ENCODE measurements at regions not wholly inside any gene's neighbourhood (a gene's known extent, or its start where the extent isn't known, plus 50 kb on each side); places are given as distances from the start of the nearest gene placed in this dataset.

- no peak for TF ChIP-seq NFRKB (IDR thresholded peaks at IDR 0.05)
- TF ChIP-seq ARNT (IDR thresholded peaks at IDR 0.05), result no peak
- TF ChIP-seq HDGF (IDR thresholded peaks at IDR 0.05; ENCODE audit: borderline replicate concordance), result no peak
- TF ChIP-seq SUZ12 (IDR thresholded peaks at IDR 0.05), result no peak
- no peak for TF ChIP-seq ZNF384 (IDR thresholded peaks at IDR 0.05)
- TF ChIP-seq PKNOX1 (IDR thresholded peaks at IDR 0.05), result no peak
- no peak for TF ChIP-seq BHLHE40 (IDR thresholded peaks at IDR 0.05; ENCODE audit: borderline replicate concordance)
- TF ChIP-seq SP1 (IDR thresholded peaks at IDR 0.05), result no peak
- TF ChIP-seq FOXM1 (IDR thresholded peaks at IDR 0.05; ENCODE audit: borderline replicate concordance), result no peak
- TF ChIP-seq TARDBP (IDR thresholded peaks at IDR 0.05), result no peak
- no peak for TF ChIP-seq FOXA1 (IDR thresholded peaks at IDR 0.05)
- no peak for TF ChIP-seq FOXK2 (IDR thresholded peaks at IDR 0.05)
Measured at GRCh38 chr12:84384384-84384783, 528.2 kb downstream of the SLC6A15 start.
